ENCODE measurements at regions not wholly inside any gene's neighbourhood (a gene's known extent, or its start where the extent isn't known, plus 50 kb on each side); places are given as distances from the start of the nearest gene placed in this dataset.
"Not testable (repeated sequence)": the region's sequence is repeated elsewhere in the genome, so short reads cannot be mapped to it uniquely, and the experiment has no call there.

- H3K4me3 ChIP-seq (ENCODE audit: low read length): no peak overlapping the region
- DNase-seq (ENCODE audit: low read depth): no peak
- TF ChIP-seq CTCF (conservative IDR thresholded peaks at IDR 0.05; ENCODE audit: low read depth, low read length): no peak
Measured at GRCh38 chr1:213702703-213703102, 285.1 kb upstream of the PROX1 start.

DNA sequence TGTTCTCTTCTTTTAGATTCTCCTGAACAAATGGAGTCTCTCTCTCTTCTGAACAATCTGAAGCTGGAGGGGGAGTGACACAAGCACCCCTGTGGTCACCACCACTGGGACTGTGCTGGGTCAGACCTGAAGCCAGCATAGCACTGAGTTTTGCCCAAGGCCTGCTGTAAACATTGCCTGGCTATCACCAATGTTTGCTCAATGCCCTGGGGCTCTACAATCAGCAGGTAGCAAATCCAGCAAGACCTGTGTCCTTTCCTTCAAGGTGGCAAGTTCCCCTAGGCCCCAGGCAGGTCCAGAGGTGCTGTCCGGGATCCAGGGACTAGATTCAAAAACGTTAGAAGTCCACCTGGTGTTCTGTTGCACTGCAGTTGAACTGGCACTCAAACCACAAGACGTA lies 282.8 kb upstream of the PROX1 start:
- H3K4me3 ChIP-seq (ENCODE audit: low read length): no peak overlapping the region
- no peak for TF ChIP-seq CTCF (conservative IDR thresholded peaks at IDR 0.05; ENCODE audit: low read depth, low read length)
- DNase-seq (ENCODE audit: low read depth): no peak

DNA sequence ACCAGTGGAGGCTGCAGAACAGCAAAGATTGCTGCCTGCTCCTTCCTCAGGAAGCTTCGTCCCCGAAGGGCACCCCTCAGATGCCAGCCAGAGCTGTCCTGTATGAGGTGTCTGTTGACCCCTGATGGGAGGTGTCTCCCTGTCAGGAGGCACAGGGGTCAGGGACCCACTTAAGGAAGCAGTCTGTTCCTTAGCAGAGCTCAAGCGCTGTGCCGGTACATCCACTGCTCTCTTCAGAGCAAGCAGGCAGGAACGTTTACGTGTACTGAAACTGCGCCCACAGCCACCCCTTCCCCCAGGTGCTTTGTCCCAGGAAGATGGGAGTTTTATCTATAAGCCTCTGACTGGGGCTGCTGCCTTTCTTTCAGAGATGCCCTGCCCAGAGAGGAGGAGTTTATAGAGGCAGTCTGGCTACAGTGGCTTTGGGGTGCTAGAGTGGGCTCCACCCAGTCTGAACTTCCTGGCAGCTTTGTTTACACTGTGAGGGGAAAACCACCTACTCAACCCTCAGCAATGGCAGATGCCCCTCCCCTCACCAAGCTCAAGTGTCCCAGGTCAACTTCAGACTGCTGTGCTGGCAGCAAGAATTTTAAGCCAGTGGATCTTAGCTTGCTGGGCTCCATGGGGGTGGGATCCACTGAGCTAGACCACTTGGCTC lies 275.8 kb upstream of the PROX1 start:
- not testable (repeated sequence) for DNase-seq (ENCODE audit: low read depth); H3K4me3 ChIP-seq (ENCODE audit: low read length)

GRCh38 chr1:213714645-213715044 lies 273.1 kb upstream of the PROX1 start:
- H3K4me3 ChIP-seq (ENCODE audit: low read length): no peak overlapping the region
- DNase-seq (ENCODE audit: low read depth): no peak
- TF ChIP-seq CTCF (conservative IDR thresholded peaks at IDR 0.05; ENCODE audit: low read depth, low read length): no peak

GRCh38 chr1:213715182-213715581 lies 272.6 kb upstream of the PROX1 start:
- DNase-seq (ENCODE audit: low read depth): no peak
- no peak for TF ChIP-seq CTCF (conservative IDR thresholded peaks at IDR 0.05; ENCODE audit: low read depth, low read length)

GRCh38 chr1:213719462-213719861 lies 268.3 kb upstream of the PROX1 start:
- no peak overlapping the region for H3K4me3 ChIP-seq (ENCODE audit: low read length)
- no peak for DNase-seq (ENCODE audit: low read depth)
- TF ChIP-seq CTCF (conservative IDR thresholded peaks at IDR 0.05; ENCODE audit: low read depth, low read length): no peak

More at GRCh38 chr1:213715182-213715581, 272.6 kb upstream of the PROX1 start:
- H3K4me3 ChIP-seq (ENCODE audit: low read length): no peak overlapping the region

- DNase-seq (ENCODE audit: low read depth): no peak
- no peak for TF ChIP-seq CTCF (conservative IDR thresholded peaks at IDR 0.05; ENCODE audit: low read depth, low read length)
- no peak overlapping the region for H3K4me3 ChIP-seq (ENCODE audit: low read length)
Measured at GRCh38 chr1:213720032-213720431, 267.7 kb upstream of the PROX1 start.

Data from retinal pigment epithelial cell (primary cell).